ENCODE measurements at regions not wholly inside any gene's neighbourhood (a gene's known extent, or its start where the extent isn't known, plus 50 kb on each side); places are given as distances from the start of the nearest gene placed in this dataset.

DNA sequence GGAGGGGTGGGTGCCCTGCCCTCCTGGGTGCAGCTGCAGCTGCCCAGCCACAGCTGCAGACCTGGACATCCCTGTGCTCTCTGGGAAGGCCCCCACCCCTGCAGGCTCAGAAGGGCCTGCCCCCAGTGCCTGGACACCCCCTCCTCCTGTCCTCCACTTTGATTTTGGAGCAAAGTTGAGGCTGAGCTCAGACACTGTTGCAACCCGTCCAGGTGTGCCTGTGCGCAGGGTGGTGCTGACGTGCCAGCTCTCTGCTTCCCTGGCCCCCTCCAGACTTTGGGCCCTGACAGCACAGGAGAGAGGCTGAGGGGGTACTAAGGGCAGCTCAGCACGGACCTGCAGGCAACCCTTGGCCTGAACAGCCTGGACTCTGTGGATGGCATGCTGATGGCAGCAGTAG, 750.3 kb downstream of the ARAP2 start:
- no peak for DNase-seq

DNA sequence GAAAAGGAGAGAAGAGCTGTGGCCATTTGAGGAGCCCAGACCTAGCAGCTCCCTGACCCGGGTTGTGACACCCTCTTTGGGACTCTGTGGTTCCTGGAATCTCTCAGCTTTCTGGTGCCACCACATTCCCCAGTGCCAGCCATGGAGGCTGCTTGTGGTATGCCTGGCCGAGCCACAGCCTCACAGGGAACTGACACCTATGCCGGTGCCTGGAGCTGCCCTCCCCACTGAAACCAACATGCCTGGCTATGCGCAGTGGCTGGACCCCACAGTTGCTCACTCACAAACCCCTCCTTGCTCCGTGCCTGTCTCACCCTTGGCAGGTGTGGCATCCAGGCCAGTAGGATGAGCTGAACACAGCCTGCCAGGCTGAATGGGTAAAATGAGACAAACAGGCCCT, 749.4 kb downstream of the ARAP2 start:
- DNase-seq = no peak

DNA sequence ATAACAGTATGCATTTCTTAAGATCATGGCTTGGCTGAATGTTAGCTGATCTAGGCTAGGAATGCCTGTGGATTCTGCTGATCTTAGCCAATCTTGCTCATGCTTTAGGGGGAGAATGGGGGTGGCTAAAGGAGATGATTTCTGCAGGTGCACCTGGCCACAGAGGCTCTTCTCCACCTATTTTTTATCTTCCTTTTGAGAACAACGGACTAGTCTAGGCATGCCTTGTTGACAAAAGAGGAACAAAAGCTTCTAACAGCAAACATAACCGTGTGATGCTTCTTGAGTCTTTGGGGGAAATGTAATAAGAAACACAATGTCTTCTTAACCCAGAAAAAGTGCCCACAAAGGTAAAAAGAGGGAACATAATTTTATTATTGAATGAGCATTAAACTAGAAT, 743.5 kb downstream of the ARAP2 start:
- no peak for DNase-seq

DNA sequence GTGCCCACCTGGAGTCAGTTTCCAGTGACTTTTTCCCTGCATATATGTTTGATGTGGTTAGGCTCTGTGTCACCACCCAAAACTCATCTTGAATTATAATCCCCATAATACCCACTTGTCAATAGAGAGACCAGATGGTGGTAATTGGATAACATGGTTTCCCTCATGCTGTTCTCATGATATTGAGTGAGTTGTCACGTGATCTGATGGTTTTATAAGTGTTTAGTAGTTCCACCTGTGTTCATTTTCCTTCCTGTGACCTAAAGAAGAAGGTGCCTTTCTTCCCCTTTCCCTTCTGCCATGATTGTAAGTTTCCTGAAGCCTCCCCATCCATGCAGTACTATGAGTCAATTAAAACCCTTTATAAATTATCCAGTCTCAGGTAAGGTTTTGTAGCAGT, 740.9 kb downstream of the ARAP2 start:
- no peak for DNase-seq

DNA sequence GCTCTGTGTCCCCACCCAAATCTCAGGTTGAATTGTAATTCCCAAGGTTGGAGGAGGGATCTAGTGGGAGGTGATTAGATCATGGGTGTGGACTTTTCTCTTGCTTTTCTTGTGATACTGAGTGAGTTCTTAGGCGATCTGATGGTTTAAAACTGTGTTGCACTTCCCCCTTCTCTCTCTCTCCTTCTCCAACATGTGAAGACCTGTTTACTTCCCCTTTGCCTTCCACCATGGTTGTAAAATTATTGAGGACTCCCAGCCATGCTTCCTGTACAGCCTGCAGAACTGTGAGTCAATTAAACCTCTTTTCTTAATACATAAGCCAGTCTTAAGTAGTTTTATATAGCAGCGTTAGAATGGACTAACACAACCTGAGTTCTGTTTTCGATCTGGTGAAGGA, 738.2 kb downstream of the ARAP2 start:
- no peak for DNase-seq

DNA sequence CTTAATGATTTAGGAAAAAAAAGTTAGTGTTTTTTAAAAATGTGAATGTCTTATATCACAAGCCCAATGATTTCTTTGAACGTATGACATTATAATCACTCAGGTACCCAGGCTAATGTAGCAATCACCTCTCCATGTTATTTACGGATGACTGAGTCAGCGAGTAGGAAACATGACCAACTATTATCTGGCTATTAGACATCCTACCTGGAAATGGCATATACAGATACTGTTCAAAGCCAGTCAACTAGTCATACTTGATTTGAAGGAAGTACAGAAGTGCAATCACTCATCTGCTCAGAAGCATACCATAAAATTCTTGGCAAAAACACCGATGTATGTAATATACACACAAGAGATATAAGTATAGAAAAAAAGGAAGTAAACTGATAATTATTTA, 732.5 kb downstream of the ARAP2 start:
- no peak for DNase-seq

DNA sequence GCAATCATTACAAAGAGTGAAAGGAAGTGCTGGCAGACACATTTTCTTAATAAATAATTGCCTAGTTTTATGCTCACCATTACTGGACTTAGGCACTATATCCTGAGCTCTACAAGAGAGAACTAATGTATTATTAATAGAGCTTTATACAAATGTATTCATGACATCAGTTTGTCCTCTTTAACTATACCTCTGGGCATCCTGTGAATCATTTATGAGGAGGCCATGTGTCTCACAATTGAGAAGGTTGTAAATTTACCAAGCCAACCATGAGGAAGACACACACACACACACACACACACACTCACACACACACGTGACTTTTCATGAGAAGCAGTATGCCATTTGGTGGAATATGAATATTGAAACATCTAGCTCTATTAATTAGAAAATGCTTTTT, 728.2 kb downstream of the ARAP2 start:
- no peak for DNase-seq

DNA sequence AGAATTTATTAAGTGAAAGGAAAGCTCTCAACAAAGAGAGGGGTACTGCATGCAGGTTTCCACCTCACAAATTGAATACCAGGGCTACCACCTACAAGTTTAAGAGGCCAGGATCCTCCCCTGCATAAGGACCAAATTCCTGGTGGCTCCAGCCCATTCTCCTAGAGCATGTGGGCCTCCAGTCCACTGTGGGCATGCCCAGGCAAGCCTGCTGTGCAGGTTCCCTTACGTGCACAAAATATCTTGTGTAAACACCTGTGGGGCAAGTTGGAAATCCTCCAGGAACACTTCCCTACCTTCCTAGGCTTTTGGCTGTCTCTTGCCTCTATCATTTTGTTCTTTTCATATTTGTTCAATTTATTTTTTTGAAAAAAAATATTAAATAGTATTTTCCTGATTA, 724.3 kb downstream of the ARAP2 start:
- DNase-seq = no peak

DNA sequence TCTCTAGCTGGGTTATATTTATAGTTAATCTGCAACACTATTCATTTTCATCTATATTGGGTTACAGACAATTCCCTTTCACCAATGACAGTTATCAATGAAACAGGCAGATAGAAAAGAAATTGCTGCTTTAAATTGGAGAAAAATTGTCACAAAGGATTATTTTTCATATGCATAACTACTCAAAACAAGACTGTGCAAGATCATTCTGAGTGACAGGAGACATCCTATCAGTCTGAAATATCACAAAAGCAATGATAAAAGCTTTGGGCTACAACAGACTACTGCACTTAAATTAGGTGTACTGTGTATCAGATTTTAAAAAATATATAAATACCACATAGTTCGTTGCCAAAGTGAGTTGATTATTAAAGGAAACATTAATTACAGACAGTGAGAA, 722.6 kb downstream of the ARAP2 start:
- DNase-seq = no peak

DNA sequence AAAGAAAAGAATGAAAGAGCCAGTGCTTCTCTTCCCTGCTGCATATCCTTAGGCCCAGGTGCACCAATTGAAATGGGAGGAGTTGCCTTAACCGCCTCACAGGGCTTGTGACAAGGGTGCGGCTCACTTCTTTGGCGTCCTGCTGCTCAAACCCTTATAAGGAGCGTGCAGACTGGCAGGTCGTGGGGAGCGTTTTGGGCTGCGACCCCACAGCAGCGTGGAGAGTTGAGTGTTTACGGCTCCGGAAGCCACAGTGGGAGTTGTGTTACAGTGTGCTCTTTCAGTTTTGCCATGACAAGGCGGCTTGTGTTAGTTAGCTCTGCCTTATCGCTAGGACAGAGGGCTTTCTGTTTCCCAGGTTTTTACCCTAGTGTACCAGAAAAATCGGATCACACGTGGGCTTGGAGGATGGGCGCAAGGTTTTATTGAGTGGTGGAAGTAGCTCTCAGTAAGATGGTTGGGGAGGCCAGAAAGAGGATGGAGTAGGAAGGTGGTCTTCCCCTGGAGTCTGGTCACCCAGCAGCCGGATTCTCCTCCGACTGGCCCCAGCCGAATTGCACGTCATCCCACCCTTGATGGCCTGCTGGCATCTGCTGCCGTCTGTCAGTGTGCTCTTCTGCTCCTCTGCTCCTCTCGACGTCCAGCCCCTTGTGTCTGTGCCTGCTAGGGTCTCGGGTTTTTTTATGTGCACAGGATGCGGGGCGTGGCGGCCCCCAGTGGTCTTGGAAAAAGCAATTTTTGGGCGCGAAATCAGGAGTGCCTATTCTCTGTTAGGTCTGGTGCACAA, 718.9 kb downstream of the ARAP2 start:
- DNase-seq = no peak

DNA sequence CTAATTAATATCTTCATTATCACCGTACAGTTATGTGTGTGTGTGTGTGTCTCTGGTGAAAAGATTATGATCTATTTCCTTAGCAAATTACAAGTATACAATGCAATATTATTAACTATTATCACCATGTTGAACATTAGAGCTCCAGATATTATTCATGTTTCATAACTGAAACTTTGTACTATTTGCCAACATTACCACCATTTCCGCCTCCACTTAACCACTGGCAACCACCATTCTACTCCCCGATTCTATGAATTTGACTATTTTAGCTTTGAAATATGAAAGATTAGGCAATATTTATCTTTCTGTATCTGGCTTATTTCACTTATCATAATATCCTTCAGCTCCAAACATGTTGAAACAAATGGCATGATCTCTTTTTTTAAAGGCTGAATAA, 717.9 kb downstream of the ARAP2 start:
- DNase-seq = no peak

DNA sequence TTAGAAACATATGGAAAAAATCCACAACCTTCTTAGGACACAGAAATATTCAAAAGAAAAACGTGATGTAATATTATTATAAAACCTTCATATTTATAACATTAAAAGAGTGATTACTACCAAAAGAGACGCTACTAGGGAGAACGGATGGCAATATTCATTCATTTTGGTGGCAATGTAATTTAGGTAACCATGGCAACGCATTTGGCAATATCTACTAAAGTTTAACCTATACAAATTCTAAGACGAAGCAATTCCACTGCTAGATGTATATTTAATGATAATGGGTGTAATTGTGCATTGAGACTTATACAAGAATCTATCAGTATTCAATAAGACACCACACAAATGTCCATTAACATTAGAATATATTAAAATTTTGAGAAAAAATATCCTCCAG, 709.4 kb downstream of the ARAP2 start:
- DNase-seq = no peak

DNA sequence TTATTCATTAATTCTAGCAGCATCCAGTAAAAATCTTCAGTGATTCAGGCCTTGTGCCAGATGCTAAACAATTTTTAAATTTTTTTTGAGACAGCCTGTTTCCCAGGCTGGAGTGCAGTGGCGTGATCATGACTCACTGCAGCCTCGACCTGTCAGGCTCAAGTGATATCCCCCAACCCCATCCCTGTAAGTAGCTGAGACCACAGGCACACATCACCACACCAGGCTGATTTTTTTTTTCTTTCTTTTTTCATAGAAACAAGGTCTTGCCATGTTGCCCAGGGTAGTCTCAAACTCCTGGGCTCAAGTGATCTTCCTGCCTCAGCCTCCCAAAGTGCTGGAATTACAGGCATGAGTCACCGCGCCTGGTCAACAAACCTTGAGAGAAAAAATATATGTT, 705.5 kb downstream of the ARAP2 start:
- no peak for DNase-seq

DNA sequence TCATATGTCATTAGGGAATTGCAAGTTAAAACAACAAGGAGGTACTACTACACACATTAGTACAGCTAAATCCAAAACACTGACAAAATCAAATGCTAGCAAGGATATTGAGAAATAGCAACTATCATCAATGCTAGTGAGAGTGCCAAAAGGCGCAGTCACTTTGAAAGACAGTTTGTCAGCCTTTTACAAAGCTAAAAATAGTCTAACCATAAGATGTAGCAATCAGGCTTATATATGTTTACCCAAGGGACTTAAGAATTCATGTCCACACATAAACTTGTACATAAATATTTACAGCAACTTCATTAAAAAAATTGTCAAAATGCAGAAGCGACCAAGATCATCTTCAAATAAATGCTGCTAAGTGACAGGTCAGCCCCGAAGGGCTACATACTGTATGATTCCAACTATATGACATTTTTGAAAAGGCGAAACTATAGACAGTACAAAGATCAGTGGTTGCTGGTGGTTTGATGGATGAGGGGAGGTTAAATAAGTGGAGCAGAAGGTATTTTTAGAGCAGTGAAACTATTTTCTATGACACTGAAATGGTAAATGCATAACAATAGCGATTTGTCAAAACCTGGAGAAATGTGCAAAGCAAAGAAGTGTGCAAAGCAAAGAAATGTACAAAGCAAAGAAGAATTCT, 704.8 kb downstream of the ARAP2 start:
- DNase-seq = no peak

DNA sequence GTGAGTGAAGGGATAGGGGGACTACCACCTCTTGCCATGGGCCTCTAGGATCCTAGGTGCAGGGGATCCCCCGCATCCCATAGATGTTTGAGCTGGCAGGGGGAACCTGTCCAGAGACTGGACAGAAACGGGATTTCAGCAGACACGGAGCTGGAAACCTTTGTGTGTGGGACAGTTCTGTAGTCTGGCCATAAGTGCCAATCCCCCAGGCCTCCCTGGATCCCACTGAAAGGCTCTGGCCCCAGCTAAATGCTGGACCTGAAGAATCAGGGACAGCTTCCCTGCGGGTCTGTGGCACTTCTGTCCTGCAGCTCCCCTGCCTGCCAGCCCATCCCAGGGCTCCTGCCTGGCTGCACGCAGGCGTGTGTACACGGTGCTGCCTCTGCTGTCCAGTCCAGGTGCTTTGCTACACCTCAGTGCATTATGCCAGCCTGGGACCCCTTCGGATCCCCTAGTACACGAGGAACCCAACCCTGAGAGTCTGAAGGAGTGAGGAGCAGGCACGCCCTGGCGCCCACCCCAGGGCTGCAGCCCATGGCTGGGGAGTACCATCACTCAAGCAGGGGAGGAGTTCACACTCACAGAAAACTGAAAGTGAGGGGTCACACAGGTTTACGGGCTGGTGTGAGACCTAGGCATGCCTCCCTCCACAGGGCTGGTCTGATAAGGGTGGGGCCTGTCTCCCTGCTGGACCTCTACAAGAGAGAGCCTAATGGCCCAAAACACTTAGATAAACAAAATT, 703.0 kb downstream of the ARAP2 start:
- no peak for DNase-seq

DNA sequence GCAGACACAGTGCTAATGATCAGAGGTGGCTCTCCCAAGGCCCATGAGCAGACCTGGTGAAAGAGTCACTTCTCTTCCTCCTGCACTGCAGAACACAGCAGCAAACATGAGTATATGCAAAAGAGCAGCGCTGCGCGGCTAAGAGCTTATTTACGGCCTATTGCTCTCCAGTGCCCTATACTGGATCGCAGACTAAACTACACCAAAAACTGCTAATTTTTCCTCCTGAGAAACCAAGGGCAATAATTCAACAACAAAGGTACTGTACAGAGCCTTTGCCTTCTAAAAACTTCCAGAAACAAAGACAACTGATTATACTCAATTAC, 702.5 kb downstream of the ARAP2 start:
- no peak for DNase-seq

DNA sequence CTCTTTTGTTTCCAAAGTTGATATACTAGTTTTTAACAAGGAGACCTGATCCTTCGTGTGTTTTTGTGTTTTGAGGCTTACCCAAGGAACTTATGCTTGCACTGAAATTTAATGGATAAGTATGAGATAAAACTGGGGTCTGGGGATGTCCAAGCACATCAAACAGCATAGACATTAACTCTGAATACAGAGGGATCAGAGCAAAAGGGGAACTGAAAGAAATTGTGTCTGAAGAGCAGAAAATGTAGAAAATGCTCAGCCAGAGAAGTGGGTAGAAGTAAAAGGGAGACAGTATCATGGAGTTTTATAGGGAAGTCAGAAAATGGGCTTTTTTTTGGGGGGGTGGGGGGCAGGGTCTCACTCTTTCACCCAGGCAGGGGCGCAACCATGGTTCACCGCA, 695.4 kb downstream of the ARAP2 start:
- no peak for DNase-seq

DNA sequence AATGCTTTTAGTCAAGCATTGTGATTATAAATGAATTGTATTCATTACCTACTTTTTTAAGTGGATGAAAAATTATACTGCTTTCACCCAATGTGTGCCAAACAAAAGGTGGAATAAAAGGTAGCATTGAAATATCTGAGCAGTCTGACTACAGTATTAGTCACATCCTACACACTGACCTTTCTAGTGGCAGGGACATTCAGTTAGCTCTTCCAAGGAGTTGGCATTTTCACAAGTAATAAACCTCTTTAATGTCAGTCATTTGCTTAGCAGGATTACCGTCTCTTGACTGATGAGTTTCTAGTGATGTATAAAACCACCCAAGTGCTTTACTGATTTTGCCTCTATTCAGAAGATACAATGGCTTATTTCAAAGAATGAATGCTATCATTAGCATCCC, 687.9 kb downstream of the ARAP2 start:
- no peak for DNase-seq

DNA sequence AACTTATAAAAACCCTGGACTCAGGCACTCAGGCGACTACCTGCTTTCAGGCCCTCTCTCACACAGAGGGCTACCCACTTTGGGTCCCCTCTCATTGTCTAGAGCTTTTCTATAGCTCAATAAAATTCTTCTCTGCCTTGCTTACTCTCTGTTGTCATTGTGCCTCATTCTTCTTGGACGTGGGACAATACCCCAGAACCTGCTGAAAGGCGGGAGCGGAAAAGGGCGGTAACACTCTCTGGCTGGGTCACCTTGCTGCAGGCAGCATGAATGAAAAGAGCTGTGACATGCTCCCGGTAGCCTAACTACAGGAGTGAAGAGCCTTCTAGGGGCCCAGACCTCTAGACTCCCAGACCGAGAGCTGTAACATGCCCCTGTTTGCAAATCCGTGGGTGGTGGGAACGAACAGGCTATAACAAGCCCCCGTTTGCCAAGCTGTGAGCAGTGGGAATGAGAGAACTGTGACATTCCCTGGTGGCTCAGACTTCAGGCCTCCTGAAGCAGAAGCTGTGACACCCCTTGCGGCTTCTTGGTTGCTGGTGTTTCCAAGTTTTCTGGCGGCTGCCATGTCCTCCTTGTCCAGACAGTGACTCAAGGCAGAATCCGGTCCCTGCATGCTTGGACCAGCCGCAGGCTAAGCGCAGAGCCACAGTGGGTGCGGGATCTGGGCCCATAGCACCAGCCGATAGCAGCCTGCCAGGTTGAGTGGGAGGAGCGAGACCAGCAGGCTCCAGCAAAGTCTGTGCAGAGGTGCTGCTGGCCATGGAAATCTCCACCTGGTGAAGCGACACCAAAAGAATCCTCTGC, 684.6 kb downstream of the ARAP2 start:
- no peak for DNase-seq

DNA sequence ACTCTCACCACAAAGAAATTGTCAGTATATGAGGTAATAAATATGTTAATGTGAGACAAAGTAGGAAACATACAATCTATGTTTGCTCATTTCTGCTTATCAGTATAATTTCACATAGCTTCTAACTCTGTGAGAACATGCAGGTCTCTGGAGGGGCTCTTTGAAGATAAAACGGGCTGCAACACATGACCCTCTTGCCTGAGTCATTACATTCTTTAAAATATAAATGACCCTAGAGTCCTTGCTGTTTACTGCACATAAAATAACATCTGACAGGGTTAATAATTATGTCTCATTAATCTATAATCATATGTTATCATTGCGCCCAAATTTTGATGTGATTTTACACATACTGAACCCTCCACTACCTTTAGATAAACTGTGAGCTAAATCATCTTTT, 681.5 kb downstream of the ARAP2 start:
- no peak for DNase-seq

DNA sequence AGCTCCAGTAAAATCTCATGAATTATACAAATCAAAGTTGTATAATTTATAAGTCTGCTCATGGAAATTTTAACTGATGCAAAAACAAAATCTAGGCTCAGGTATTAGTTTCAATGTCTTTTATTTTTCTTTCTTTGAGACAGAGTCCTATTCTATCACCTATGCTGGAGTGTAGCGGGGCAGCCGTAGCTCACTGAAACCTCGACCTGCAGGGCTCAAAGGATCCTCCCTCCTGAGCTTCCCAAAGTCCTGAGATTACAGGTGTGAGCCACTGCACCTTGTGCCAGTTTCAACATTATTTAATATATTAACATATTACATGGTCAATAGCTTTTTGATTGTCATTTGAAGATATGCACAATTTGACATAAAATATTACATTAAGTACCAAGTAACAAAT, 678.7 kb downstream of the ARAP2 start:
- DNase-seq = no peak

DNA sequence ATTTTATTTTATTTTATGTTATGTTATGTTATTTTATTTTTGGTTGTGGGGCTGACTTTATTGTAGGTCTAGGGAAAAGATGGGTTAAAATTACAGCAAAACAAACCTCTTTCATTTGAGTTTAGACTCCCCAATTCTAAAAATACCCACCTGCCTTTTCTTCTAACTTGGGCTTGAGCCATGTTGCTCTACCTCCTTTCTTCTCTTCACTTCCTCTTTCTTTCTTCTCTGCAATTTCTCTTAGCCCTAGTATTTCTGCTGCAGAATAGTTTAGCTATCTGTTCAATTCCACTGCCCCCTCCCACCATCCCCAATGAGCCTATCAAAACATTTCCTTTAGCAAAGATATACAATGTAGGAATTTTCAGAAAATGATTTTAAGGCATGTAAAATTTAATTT, 653.3 kb downstream of the ARAP2 start:
- DNase-seq = no peak

DNA sequence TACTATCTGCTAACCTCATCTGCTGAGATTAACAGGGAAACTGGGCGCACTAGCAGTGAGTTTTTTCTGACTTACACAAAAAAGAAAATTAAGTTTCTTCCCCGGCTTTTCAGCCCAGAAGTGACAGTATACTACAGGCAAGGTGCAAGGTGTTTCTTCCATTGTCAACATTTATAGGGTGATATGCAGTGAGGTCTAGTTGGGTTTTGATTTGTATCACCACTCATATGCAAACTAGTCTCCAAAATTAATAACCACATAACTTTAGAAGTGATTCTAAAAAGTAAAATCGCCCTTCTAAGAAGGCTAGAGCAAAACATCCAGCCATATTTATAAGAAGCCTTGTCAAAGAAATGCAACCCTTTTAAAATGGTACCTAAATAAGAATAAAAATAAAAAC, 640.1 kb downstream of the ARAP2 start:
- DNase-seq = no peak

DNA sequence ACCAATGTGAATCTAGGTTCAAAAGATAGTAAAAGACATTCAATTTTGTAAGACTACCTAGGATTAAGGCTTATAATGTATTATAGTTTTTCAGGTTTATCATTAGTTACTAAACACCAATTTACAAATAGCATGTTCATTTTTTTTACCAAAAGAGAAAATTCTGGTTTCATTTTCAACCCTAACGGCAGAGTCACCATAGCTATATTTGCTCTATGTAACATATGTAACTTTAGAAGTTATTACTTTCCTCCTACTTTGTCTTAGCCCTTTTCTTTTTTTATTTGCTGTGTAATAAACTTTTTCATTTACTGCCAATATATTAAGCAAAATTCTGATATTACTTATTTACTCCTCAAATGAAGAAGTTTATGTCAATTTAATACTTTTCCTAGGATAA, 639.6 kb downstream of the ARAP2 start:
- no peak for DNase-seq
